Esophagus muscularis mucosa (tissue), 3 donors: ENCODE measurements at regions not wholly inside any gene's neighbourhood (a gene's known extent, or its start where the extent isn't known, plus 50 kb on each side); places are given as distances from the start of the nearest gene placed in this dataset.
"Not testable (repeated sequence)": the region's sequence is repeated elsewhere in the genome, so short reads cannot be mapped to it uniquely, and the experiment has no call there.

Experiments used
- POLR2A ChIP-seq: fragments of 450-650 bp; IDR thresholded peaks from one replicate; pipeline ENCODE4 v1.6.1; 2017; ENCODE audit warnings: antibody characterized with exemption, moderate library complexity, mild to moderate bottlenecking, low read depth
- POLR2AphosphoS5 ChIP-seq, 2 donors: sonication (generic); formaldehyde crosslinking; IDR thresholded peaks; one replicate each; pipeline ENCODE4 v1.6.1; 2017; ENCODE audit warnings: antibody characterized with exemption in 2 of 2
- TF ChIP-seq, protein P1 (sequence below), 3 experiments: fragments of 200-600 bp in 2 of 3; fragments of 450-650 bp in 1 of 3; sonication (generic) in 2 of 3; IDR thresholded peaks; one replicate each; pipeline ENCODE4 v1.5.1; 2017 to 2019; ENCODE audit warnings: antibody characterized with exemption in 3 of 3, mild to moderate bottlenecking in 2 of 3, moderate library complexity in 1 of 3

DNA sequence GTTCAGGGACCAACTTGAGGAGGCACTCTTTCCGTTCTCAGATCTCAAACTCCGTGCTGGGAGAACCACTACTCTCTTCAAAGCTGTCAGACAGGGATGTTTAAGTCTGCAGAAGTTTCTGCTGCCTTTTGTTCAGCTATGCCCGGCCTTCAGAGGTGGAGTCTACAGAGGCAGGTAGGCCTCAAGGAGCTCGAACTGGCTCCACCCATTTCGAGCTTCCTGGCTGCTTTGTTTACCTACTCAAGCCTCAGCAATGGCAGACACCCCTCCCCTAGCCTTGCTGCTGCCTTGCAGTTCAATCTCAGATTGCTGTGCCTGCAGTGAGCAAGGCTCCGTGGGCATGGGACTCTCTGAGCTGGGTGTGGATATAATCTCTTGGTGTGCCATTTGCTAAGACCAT is 108.2 kb downstream of the DHRS2 start:
- not testable (repeated sequence) for TF ChIP-seq POLR2A; POLR2AphosphoS5 (IDR thresholded peaks at IDR 0.05)
- TF ChIP-seq, protein P1, sequence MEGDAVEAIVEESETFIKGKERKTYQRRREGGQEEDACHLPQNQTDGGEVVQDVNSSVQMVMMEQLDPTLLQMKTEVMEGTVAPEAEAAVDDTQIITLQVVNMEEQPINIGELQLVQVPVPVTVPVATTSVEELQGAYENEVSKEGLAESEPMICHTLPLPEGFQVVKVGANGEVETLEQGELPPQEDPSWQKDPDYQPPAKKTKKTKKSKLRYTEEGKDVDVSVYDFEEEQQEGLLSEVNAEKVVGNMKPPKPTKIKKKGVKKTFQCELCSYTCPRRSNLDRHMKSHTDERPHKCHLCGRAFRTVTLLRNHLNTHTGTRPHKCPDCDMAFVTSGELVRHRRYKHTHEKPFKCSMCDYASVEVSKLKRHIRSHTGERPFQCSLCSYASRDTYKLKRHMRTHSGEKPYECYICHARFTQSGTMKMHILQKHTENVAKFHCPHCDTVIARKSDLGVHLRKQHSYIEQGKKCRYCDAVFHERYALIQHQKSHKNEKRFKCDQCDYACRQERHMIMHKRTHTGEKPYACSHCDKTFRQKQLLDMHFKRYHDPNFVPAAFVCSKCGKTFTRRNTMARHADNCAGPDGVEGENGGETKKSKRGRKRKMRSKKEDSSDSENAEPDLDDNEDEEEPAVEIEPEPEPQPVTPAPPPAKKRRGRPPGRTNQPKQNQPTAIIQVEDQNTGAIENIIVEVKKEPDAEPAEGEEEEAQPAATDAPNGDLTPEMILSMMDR (IDR thresholded peaks at IDR 0.05): not testable (repeated sequence)
